K562 (cell line): ENCODE measurements at regions not wholly inside any gene's neighbourhood (a gene's known extent, or its start where the extent isn't known, plus 50 kb on each side); places are given as distances from the start of the nearest gene placed in this dataset.

Experiments
- CBX8 ChIP-seq: fragments of 200-600 bp; sonication (generic); IDR thresholded peaks from 2 replicates; pipeline ENCODE4 v1.6.1; 2012; ENCODE audit warnings: borderline replicate concordance, mixed run types, low read depth, mild to moderate bottlenecking, moderate library complexity, mixed read lengths, low read length, control low read depth, inconsistent platforms; ENCODE audit not compliant: poor library complexity, severe bottlenecking; ENCODE audit errors: extremely low read depth
- DMBX1 ChIP-seq: fragments of 250-450 bp; sonication (Bioruptor Pico); IDR thresholded peaks from 2 replicates; pipeline ENCODE4 v1.8.0; 2022; ENCODE audit warnings: inconsistent platforms, mild to moderate bottlenecking, moderate library complexity, borderline replicate concordance
- ETV1 ChIP-seq: fragments of 450-650 bp; conservative IDR thresholded peaks from 2 replicates; pipeline ENCODE4 v1.6.1; 2016; ENCODE audit warnings: missing genetic modification characterization, control low read depth, low read depth, missing compliant biosample characterization
- FOXJ3 ChIP-seq: sonication (generic); formaldehyde crosslinking; IDR thresholded peaks from 2 replicates; pipeline ENCODE4 v1.4.0; 2020; ENCODE audit warnings: mild to moderate bottlenecking, missing genetic modification reagents
- NEUROD1 ChIP-seq: fragments of 150-350 bp; IDR thresholded peaks from 2 replicates; pipeline ENCODE4 v1.6.1; 2014; ENCODE audit warnings: borderline replicate concordance, low read length, low read depth; ENCODE audit not compliant: partially characterized antibody
- PCBP1 ChIP-seq: fragments of 200-400 bp; formaldehyde crosslinking; IDR thresholded peaks from 2 replicates; pipeline ENCODE4 v1.6.1; 2018; ENCODE audit warnings: mild to moderate bottlenecking, low read depth, low read length; ENCODE audit not compliant: poor library complexity, severe bottlenecking
- POLR2AphosphoS2 ChIP-seq: IDR thresholded peaks from 2 replicates; pipeline ENCODE4 v1.6.1; 2012; ENCODE audit warnings: low read length, improper control_type of control experiment
- RERE ChIP-seq: sonication (generic); formaldehyde crosslinking; IDR thresholded peaks from 2 replicates; pipeline ENCODE4 v1.8.0; 2023; ENCODE audit warnings: missing genetic modification reagents, mild to moderate bottlenecking, borderline replicate concordance
- SIRT6 ChIP-seq: IDR thresholded peaks from one replicate; pipeline ENCODE4 v1.6.1; 2012; ENCODE audit warnings: low read depth, mild to moderate bottlenecking, control low read depth, inconsistent platforms, low read length, moderate library complexity
- TF ChIP-seq, protein P1 (sequence below): fragments of 450-650 bp; IDR thresholded peaks from 2 replicates; pipeline ENCODE4 v1.6.1; 2016; ENCODE audit warnings: mild to moderate bottlenecking, moderate library complexity

GRCh38 chr6:25036461-25036860 lies 100.7 kb upstream of the RIPOR2 start (continued):
- TF ChIP-seq, protein P1, sequence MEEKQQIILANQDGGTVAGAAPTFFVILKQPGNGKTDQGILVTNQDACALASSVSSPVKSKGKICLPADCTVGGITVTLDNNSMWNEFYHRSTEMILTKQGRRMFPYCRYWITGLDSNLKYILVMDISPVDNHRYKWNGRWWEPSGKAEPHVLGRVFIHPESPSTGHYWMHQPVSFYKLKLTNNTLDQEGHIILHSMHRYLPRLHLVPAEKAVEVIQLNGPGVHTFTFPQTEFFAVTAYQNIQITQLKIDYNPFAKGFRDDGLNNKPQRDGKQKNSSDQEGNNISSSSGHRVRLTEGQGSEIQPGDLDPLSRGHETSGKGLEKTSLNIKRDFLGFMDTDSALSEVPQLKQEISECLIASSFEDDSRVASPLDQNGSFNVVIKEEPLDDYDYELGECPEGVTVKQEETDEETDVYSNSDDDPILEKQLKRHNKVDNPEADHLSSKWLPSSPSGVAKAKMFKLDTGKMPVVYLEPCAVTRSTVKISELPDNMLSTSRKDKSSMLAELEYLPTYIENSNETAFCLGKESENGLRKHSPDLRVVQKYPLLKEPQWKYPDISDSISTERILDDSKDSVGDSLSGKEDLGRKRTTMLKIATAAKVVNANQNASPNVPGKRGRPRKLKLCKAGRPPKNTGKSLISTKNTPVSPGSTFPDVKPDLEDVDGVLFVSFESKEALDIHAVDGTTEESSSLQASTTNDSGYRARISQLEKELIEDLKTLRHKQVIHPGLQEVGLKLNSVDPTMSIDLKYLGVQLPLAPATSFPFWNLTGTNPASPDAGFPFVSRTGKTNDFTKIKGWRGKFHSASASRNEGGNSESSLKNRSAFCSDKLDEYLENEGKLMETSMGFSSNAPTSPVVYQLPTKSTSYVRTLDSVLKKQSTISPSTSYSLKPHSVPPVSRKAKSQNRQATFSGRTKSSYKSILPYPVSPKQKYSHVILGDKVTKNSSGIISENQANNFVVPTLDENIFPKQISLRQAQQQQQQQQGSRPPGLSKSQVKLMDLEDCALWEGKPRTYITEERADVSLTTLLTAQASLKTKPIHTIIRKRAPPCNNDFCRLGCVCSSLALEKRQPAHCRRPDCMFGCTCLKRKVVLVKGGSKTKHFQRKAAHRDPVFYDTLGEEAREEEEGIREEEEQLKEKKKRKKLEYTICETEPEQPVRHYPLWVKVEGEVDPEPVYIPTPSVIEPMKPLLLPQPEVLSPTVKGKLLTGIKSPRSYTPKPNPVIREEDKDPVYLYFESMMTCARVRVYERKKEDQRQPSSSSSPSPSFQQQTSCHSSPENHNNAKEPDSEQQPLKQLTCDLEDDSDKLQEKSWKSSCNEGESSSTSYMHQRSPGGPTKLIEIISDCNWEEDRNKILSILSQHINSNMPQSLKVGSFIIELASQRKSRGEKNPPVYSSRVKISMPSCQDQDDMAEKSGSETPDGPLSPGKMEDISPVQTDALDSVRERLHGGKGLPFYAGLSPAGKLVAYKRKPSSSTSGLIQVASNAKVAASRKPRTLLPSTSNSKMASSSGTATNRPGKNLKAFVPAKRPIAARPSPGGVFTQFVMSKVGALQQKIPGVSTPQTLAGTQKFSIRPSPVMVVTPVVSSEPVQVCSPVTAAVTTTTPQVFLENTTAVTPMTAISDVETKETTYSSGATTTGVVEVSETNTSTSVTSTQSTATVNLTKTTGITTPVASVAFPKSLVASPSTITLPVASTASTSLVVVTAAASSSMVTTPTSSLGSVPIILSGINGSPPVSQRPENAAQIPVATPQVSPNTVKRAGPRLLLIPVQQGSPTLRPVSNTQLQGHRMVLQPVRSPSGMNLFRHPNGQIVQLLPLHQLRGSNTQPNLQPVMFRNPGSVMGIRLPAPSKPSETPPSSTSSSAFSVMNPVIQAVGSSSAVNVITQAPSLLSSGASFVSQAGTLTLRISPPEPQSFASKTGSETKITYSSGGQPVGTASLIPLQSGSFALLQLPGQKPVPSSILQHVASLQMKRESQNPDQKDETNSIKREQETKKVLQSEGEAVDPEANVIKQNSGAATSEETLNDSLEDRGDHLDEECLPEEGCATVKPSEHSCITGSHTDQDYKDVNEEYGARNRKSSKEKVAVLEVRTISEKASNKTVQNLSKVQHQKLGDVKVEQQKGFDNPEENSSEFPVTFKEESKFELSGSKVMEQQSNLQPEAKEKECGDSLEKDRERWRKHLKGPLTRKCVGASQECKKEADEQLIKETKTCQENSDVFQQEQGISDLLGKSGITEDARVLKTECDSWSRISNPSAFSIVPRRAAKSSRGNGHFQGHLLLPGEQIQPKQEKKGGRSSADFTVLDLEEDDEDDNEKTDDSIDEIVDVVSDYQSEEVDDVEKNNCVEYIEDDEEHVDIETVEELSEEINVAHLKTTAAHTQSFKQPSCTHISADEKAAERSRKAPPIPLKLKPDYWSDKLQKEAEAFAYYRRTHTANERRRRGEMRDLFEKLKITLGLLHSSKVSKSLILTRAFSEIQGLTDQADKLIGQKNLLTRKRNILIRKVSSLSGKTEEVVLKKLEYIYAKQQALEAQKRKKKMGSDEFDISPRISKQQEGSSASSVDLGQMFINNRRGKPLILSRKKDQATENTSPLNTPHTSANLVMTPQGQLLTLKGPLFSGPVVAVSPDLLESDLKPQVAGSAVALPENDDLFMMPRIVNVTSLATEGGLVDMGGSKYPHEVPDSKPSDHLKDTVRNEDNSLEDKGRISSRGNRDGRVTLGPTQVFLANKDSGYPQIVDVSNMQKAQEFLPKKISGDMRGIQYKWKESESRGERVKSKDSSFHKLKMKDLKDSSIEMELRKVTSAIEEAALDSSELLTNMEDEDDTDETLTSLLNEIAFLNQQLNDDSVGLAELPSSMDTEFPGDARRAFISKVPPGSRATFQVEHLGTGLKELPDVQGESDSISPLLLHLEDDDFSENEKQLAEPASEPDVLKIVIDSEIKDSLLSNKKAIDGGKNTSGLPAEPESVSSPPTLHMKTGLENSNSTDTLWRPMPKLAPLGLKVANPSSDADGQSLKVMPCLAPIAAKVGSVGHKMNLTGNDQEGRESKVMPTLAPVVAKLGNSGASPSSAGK, result no peak
- TF ChIP-seq POLR2AphosphoS2 (no peak), DMBX1 (CRISPR knock-in tag) (no peak), NEUROD1 (no peak), ETV1 (tag) (no peak), RERE (CRISPR knock-in tag) (no peak), FOXJ3 (CRISPR knock-in tag) (no peak), PCBP1 (no peak), CBX8 (no peak), SIRT6 (no peak)
